ENCODE measurements at regions not wholly inside any gene's neighbourhood (a gene's known extent, or its start where the extent isn't known, plus 50 kb on each side); places are given as distances from the start of the nearest gene placed in this dataset.
A peak's percentile ranks its signal among the peaks of the same experiment; 100 is the strongest.

DNA sequence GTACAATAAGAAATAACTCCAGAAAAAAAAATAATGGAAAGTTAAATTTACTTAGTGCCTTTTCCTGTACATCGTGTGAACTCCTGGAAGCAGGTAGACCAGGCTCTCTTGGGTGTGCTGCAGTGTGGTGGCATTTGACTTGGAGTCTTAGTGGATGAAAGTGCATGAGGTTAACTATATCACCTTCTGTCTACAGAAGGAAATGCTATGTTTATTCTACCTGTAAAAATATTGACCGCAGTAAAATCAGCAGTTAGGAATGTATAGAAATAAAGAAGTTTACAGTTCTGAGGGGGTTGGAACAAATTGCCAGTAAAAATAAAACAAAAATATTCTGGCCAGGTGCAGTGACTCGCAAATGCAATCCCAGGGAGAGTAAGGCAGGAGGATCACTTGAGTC, 722.1 kb downstream of the LIG4 start:
- DNase-seq (ENCODE audit: low read depth, low spot score), result no peak

DNA sequence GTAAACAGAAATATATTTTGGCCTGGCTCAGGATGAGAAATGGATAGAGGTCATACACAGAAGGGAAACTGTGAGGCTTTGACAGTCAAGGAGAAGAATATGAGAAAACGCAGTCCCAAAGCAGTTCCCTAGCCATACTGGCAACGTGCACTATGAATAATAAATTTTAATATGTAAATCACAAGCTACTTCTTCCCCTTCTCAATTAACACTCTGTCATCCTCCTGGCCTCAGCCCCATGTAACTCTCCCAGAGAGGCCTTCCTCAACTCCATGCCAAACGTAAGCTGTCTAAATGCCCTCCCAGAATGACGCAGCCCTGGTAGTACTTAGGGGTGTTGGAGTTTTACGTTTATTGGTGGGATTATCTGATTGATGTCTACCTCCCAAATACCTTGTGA, 732.6 kb downstream of the LIG4 start:
- no peak for DNase-seq (ENCODE audit: low read depth, low spot score)

DNA sequence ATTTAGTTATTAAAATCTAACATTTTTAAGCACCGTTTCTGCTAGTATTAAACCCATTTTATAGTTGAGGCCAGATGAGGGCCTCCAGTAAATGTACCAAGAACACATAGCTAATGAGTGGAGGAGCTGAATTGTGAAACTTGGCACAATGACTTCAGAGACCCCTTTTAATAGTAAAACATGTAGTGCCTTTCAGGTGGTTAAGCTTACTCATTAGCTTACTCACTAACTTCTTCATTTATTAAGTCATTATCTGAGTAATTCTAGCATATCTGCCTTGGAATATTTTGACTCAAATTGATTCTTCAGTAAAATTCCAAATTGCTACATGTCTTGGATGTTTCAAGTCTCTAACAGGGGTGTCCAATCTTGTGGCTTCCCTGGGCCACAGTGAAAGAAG, 735.2 kb downstream of the LIG4 start:
- DNase-seq (ENCODE audit: low read depth, low spot score), result no peak

DNA sequence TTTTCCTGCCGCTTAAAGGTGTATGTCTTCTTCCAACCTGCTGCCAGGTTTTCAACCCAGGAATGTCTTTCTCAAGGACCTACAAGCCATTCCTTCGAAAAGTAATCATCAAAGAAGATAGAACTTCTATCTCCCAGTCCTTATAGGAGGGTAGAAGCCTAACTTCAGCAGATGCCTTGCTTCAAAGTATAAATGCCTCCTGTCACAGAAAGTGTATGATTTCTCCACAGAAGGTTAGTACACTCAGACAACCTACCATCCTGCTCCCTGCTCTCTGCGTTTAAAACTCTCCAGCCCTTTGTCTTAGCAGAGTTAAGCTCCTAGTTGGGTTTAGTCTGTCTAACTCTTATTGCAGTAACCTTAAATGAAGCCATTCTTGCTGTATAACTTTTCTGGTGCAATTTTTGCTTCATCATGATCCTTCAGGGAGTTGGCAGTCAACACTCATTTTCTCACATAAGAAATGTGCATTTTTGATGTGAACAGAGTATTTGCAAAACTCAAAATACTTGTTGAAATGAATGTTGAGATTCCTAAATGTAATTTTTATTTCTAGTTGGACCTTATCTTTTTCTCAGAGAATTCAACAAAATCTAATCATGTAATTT, 737.5 kb downstream of the LIG4 start:
- no peak for DNase-seq (ENCODE audit: low read depth, low spot score)

DNA sequence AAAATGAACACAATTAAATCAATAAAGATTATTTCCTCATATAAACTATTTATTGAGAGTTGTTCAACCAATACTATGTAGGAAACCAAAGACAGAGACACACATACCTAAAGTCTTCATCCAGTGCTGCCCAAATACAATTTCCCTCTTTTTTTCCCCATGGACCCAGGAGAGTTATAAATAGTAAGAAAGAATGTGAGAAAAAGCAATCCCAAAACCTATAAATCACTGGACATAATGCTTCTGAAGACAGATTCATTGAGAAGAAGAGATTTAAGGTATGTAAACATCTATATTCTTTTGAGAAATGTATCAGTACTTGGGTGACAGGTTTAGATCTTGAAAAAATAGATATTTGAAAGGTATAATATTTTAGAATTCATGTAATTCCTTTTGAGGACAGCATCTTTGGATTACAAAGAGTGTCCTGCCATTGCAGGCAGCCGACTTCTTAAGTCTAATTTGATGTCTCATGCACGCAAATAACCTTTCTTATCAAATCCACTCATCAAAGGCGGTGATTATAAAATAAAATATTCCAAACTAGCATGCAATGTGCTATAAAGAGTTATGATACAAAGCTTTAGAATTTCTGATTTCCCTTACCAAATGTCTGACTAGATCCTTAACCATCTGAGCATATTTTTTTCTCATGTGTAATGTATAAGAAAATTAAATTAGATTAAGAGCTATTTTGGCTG, 739.4 kb downstream of the LIG4 start:
- DNase-seq (ENCODE audit: low read depth, low spot score), result no peak

DNA sequence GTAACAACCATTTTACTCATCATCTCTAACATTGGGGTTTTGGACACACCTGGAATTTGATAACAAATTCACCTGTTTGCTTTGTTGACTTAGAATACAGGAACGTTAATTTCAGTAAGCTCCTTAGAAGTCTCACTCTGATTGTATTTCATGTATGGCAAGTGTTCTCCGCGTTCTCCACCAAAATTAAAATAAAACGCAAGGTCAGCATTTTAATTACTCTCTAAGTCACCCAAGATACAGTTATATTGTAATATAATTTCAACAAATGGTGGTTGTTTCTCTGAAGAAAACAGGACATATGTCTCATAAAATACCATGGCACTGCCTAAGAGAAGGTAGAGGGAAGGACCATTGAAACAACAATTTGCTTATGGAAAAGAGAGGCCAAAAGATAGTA, 742.1 kb downstream of the LIG4 start:
- no peak for DNase-seq (ENCODE audit: low read depth, low spot score)

DNA sequence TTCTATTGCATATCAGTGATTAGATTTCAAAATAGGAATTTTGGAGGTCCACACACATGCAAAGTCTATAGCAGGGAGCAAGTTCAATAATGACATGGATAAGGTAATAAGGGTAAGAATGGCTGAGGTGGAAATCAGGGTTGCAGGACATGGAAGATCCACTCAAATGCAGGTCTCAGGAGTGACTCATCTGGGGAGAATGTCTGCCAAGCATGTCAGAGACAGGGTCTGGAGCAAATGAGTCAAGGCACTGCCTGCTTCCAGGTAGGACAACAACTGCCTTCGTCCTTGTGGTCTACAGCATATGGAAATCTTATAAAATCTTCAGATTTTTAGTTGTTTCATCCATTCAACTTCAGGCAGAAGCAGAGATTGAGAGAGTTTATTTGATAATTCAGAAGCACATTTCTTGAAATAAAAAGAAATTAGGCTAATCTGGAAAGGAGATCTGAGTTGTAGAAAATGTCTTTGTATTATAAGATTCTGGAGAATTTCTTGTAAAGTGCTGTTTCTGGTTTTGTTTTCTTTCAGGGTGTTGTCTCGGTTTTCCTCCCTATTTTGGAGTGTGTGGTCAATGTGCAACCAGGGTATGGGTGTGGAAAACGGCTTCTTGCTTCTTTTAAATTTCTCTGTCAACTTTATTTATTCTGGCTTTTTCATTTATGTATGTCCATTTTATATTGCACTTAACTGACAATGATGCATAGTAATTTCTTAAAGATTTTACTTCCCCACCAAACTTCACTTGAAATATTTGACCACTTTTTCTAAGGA, 748.8 kb downstream of the LIG4 start:
- DNase-seq (ENCODE audit: low read depth, low spot score), result peak; percentile 30

DNA sequence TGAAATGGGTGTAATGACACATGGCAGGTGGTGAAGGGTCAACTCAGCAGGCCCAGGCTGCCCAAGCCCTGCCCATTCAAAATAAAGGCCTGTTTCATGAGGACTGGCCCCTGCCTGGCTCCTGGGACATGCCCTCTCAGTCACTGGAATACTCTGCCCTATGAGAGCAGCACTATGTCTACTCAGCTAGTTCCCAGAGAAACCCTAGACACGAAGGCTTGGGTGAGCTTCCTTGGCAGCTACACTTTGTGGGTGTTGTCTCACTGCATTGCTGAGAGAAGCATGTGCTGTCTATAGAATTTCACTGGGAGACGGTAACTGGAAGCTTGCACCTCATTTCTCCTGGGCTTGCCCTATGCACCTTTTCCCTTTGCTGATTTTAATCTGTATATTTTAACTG, 752.8 kb downstream of the LIG4 start:
- DNase-seq (ENCODE audit: low read depth, low spot score), result no peak

DNA sequence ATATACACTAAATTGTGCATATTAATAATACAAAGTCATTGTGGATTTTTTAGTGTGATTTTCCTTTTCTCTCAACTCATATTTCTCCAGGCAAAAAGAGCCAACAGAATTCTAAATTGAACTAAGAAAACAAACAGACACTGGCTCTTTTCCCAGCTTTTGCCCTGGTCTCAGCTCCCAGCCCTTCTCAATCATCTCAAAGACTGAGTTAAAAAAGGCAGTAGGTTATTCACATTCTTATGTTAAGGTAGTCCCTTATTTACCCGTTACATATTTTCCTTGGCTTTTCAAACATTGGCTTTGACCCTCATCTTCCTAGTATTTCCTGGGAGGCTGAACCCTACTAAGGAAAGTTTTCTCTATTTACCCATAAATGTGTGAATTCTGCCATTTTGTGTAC, 753.6 kb downstream of the LIG4 start:
- no peak for DNase-seq (ENCODE audit: low read depth, low spot score)

DNA sequence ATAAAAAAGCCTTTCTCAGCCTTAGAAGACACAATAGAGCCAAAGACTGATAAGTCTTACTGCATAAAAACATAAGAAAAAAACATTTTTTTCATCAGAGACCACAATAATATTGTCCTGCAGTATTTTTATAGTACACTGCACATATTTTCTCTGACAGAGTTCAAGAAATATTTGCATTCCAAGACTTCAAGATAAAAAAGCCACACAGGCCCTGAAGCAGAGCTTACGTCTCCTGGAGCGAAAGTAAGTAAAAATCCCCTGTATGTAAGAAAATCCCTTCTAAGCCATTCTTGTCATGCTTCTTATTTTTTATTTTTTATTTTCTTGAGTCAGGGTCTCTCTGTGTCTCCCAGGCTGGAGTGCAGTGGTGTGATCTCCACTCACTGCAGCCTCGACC, 755.9 kb downstream of the LIG4 start:
- no peak for DNase-seq (ENCODE audit: low read depth, low spot score)

DNA sequence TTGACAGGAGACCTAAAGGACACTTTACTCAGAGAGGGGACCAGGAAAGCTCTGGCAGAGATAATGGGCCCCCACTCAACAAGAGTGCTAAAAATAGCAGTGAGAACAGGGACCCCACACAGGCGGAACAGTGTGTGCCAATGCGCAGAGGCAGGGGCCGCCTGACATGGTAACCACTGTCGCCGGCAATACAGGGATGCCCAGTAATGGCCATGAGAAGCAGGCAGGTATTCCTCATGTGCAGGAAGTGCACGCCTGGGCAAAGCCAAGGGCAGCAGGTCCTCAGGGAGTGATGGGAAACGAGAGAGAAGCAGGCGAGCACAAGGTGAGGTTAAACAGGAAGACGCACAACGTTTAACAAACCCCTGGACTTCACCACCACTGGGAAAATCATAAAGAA, 757.1 kb downstream of the LIG4 start:
- DNase-seq (ENCODE audit: low read depth, low spot score), result no peak

DNA sequence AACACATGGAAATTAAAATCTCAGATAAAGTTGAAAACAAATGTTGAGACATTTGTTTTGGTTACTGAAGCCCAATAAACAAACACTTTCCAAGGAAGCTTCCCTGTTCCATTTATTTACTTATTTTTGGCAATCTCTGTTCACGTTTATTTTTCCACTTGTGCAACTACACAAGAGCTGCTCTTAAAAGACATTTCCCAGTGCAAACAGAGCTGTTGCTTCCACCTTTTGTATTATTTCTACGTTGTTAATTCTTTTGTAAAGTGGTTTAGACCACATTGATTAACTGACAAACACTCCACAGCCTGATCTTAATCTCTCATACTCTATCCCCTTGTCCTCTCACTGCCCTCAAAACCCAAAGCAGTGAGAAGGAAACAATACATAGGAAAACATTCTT, 757.6 kb downstream of the LIG4 start:
- DNase-seq (ENCODE audit: low read depth, low spot score), result no peak

DNA sequence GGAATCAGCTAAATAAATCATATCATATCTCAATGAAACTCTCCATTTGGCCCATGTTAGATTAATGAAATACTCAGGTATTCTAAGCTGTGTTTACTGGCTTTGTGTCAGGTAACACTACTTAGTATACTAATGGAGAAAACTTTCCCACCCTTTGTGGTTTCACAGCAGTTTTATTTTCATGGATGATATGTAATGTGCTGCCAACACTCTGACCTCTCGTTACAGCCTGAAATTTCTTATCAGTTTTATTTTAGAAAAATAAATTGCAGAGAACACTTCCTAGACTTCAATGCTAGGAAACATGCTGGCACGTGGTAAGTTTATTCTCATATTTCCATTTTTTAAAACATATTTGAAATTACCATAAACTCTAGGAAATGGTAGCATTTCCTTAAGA, 758.9 kb downstream of the LIG4 start:
- DNase-seq (ENCODE audit: low read depth, low spot score), result no peak

DNA sequence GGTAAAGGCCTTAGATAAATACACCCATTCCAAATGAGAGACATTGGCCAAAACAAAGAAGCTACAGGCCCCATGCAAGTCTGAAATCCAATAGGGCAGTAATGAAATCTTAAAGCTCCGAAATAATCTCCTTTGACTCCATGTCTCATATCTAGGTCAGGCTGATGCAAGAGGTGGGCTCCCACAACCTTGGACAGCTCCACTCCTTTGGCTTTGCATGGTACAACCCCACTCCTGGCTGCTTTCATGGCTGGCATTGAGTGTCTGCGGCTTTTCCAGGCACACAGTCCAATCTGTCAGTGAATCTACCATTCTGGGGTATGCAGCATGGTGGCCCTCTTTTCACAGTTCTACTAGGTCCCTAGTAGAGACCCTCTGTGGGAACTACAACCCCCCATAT, 762.5 kb downstream of the LIG4 start:
- no peak for DNase-seq (ENCODE audit: low read depth, low spot score)

DNA sequence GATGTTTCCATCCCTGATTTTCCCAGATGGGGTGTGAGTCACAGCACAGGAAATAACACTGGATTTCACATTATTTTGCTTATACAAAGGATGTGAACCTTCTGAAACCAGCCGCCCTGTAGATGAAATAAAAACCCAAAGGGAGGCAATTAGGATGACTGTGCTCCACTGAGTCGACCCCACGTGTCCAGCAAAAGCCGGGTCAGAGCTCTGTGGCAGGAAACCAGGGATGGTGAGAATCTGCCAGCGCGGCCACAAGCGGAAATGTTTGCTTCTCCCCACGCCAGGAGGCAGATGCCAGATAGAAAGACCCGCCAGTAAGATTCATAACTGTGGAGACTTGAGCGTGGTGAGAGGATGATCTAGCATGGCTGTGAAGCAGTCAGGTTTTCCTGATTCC, 764.4 kb downstream of the LIG4 start:
- peak; percentile 99 for DNase-seq (ENCODE audit: low read depth, low spot score)

DNA sequence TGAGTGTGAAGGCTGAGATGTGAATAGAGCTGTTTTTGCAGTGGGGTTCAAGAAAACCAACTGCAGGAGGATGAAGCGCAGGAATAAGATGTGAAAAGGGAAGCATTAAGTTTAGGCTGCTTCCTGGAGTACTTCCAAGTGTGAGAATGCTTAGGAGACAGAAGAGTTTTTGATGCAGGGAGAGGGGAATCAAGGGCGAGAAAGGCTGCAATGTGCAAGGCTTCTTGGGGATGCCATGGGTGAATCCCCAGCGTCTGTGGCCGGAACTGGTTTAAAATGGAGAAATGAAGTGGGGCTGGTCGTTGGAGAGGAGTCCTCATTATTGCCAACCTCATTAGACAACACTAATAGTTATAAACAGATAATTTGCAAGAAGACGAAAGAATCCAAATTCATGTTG, 764.9 kb downstream of the LIG4 start:
- no peak for DNase-seq (ENCODE audit: low read depth, low spot score)

DNA sequence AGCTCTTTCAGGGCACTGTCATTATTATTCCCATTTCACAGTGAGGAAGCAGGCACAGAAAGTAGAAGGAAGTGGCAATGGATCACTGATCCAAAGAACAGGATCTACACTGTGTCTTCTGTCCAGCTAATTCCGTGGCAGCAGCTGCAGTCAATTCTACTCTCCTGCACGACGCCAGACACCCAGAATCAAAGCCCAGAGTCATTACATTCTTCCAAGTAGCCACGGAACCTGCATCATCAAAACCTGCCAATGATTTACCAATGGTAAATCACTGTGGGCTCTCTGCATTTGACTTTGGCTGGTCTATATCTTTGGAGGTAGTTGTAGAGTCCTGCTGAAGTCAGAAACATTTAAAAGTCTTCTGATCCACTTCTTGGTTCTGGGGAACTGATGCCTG, 767.7 kb downstream of the LIG4 start:
- DNase-seq (ENCODE audit: low read depth, low spot score), result no peak

DNA sequence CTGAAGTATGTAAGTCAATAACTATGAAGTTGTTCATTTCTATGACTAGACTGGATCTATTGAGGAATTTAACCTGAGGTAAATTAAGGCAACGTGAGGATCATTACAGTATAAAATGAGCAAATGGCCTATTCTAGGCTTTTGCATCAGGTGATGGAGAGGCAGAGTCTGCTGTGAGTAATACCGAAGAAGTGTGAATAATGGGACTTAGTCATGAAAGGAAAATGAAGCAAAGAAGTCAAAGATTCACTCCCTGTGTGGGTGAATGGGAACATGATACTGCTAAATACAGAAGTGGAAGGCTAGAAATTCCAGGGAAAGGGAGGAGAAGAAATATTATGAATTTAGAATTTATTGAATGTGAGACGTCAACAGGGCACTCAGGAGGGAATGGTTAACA, 774.1 kb downstream of the LIG4 start:
- no peak for DNase-seq (ENCODE audit: low read depth, low spot score)

DNA sequence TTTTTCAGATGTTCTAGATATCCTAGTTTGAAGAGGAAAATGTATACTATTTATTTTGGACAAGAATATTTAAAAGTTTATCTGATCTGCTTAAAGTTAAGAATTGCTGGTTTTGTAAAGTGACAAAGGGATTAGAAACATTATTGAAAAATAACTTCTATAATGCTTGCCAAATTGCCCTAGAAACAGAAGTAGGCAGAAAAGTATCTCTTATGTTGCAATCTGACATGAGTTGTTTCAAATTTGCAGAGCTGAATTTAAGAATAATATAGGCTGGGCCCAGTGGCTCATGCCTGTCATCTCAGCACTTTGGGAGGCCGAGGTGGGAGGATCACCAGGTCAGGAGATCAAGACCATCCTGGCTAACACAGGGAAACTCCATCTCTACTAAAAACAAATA, 777.1 kb downstream of the LIG4 start:
- no peak for DNase-seq (ENCODE audit: low read depth, low spot score)

DNA sequence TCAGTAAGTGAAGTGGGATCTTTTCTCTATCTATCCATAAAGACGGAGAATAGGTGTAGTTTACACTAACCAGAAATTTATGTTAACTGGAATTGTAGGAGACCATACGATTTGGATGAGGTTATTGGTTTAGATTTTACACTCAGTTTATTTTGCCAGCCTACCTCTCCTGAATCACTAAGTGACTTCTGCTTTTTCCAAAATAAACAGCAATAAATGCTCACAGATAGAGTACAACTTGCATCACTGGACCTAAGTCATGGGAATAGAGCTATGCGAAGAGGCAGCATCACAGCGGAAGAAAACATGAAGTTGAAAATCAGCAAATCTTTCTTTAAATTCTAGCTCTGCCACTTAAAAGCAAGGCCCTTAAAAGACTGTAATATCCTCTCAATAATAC, 781.0 kb downstream of the LIG4 start:
- no peak for DNase-seq (ENCODE audit: low read depth, low spot score)

DNA sequence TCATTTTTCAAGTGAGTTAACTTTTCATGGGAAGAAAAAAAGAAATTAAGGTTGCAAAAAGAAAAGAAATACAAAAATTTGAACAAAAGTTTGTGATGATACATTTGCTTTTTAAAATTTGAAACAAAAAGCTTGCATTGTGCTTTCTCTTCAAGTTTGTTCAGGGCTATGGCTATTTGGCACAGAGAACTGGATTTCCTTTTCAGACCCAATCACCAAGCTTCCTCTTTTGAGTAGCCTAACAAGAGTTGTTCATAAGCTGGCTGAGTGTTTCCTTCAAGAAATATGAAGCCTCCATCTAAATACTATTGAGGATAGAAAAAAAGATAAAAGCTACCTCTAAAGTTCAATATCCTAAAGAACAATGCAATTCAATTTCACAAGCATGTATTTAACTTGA, 787.8 kb downstream of the LIG4 start:
- no peak for DNase-seq (ENCODE audit: low read depth, low spot score)

DNA sequence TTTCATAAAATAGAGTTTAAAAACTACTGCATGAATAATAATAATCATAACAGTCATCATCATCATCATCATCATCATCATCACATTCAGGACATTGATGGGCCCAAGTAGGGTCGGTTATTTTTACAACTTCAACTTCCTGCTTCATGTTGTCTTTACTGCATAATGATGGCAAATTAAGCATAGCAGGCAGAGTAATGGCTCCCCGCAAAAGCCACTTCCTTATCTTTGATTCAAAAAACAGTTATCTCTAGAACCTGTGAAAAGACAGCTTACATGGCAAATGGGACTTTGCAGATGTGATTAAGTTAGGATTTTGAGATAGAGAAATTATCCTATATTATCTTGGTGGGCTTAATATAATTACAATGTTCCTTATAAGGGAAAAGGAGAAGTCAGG, 792.9 kb downstream of the LIG4 start:
- no peak for DNase-seq (ENCODE audit: low read depth, low spot score)

DNA sequence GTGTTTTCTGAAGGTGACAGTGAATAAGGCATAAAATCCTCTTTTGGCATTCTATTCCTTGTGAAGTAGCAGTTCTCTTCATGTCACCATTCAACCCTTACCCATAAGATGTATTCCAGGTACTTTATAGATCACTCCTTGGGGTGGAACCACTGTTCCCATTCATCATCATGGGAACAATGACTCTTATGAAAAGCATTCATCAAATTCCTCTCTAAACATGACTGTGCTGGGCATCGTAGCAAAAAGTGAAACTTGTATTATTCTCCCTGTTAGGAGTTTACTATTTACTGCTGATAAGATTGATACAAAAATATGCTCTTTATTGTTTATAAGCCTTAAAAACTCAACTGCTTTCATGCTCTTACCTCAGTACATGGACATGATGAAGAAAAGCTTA, 793.4 kb downstream of the LIG4 start:
- DNase-seq (ENCODE audit: low read depth, low spot score), result no peak

All from pulmonary artery endothelial cell (primary cell).